Stimulated activated CD8-positive, alpha-beta memory T cell treated with anti-CD3 and anti-CD28 coated beads, Interleukin-2, amount 100 ng/mL, for 48 hours (primary cell): ENCODE measurements at regions not wholly inside any gene's neighbourhood (a gene's known extent, or its start where the extent isn't known, plus 50 kb on each side); places are given as distances from the start of the nearest gene placed in this dataset.
"Not testable (repeated sequence)": the region's sequence is repeated elsewhere in the genome, so short reads cannot be mapped to it uniquely, and the experiment has no call there.

Experiments
- DNase-seq, 2 donors: peaks; one replicate each; pipeline ENCODE4 v3.0.0-alpha.2; 2020; ENCODE audit warnings: low read depth in 2 of 2

- no peak for DNase-seq
These were observed 860.1 kb downstream of the TBC1D22A start for GRCh38 chr22:47622541-47622940.

GRCh38 chr22:47621253-47621652 is 858.8 kb downstream of the TBC1D22A start:
- DNase-seq = no peak

- DNase-seq = no peak
These were observed 857.9 kb downstream of the TBC1D22A start for GRCh38 chr22:47620391-47620790.

GRCh38 chr22:47619631-47620030 is 857.2 kb downstream of the TBC1D22A start:
- no peak for DNase-seq

- DNase-seq = no peak
These were observed 855.9 kb downstream of the TBC1D22A start for GRCh38 chr22:47618180-47619010.

- DNase-seq = no peak
These were observed 854.7 kb downstream of the TBC1D22A start for GRCh38 chr22:47617186-47617585.

GRCh38 chr22:47616396-47617020 is 854.1 kb downstream of the TBC1D22A start:
- DNase-seq = no peak

- DNase-seq = no peak
These were observed 852.6 kb downstream of the TBC1D22A start for GRCh38 chr22:47615051-47615450.

GRCh38 chr22:47613606-47614350 is 851.3 kb downstream of the TBC1D22A start:
- no peak for DNase-seq

- not testable (repeated sequence) for DNase-seq
These were observed 850.7 kb downstream of the TBC1D22A start for GRCh38 chr22:47613181-47613580.

- no peak for DNase-seq
These were observed 850.0 kb downstream of the TBC1D22A start for GRCh38 chr22:47612311-47612910.

- DNase-seq = no peak
These were observed 848.3 kb downstream of the TBC1D22A start for GRCh38 chr22:47610764-47611163.

GRCh38 chr22:47610281-47610680 is 847.8 kb downstream of the TBC1D22A start:
- DNase-seq = no peak

- DNase-seq = no peak
These were observed 847.2 kb downstream of the TBC1D22A start for GRCh38 chr22:47609653-47610052.

GRCh38 chr22:47608421-47608820 is 846.0 kb downstream of the TBC1D22A start:
- no peak for DNase-seq

GRCh38 chr22:47607486-47607885 is 845.0 kb downstream of the TBC1D22A start:
- DNase-seq = no peak

GRCh38 chr22:47606426-47606825 is 844.0 kb downstream of the TBC1D22A start:
- DNase-seq = no peak

- DNase-seq = no peak
These were observed 843.4 kb downstream of the TBC1D22A start for GRCh38 chr22:47605886-47606285.

GRCh38 chr22:47605441-47605840 is 843.0 kb downstream of the TBC1D22A start:
- no peak for DNase-seq

GRCh38 chr22:47604563-47604962 is 842.1 kb downstream of the TBC1D22A start:
- DNase-seq = no peak

- no peak for DNase-seq
These were observed 840.3 kb downstream of the TBC1D22A start for GRCh38 chr22:47602732-47603131.

- no peak for DNase-seq
These were observed 839.2 kb downstream of the TBC1D22A start for GRCh38 chr22:47601666-47602065.
